HG03280 (cell line): ENCODE measurements at regions not wholly inside any gene's neighbourhood (a gene's known extent, or its start where the extent isn't known, plus 50 kb on each side); places are given as distances from the start of the nearest gene placed in this dataset.
"Not testable (repeated sequence)": the region's sequence is repeated elsewhere in the genome, so short reads cannot be mapped to it uniquely, and the experiment has no call there.

Experiments
- ATAC-seq: cut with Tn5 transposase; IDR thresholded peaks from one replicate; pipeline ENCODE4 v1.9.1; 2021; ENCODE audit warnings: mild to moderate bottlenecking, moderate library complexity; ENCODE audit not compliant: unreplicated experiment

GRCh38 chr2:180614776-180615175 lies 365.6 kb upstream of the UBE2E3 start:
- ATAC-seq: no peak

- no peak for ATAC-seq
Observed at GRCh38 chr2:180609626-180610340, 370.6 kb upstream of the UBE2E3 start.

DNA sequence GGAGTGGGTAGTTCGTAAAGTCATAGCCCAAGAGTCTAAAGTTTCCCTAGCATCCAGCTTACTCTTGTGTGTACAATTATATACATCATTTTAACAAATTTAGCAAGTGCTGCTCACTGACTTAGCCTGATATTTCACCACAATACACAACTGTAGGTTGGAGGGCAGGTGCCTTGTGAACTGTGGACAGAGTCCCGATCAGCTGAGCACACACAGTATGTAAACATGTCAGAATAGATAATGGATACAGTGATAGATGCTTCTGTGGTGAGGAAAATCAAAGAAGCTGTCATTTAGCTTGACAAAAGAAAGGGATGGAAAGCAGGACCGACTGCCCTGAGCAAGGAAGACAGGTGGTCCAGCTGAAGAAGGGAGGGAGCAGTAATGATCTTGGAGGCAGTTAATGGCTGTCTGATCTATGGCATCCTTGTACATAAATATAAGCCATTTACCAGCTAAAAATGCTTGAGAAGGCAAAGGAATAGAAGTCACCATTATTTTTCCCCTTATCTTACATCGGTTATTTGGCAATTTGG lies 372.8 kb upstream of the UBE2E3 start:
- ATAC-seq: no peak

DNA sequence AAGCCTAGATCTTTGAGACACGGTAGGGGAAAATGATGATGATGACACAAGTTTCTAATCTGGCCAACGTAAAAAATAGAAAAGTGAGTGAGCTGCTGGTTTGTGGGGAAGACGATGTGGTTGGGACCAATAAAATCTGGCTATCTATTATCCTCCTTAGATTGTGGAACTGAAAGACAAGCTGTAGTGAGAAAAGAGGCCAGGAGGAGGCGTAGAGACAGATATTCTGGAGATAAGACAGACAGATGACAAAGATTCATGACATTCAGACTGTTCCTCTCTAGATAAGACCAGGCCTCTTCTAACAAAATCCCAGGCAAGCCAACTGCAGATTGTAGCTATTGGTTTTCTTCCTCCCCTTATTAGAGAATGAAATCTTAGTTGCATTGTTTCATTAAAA lies 376.3 kb upstream of the UBE2E3 start:
- ATAC-seq: peak; percentile 71

- no peak for ATAC-seq
Observed at GRCh38 chr2:180601016-180601415, 379.4 kb upstream of the UBE2E3 start.

- ATAC-seq: no peak
Observed at GRCh38 chr2:180599804-180600203, 380.6 kb upstream of the UBE2E3 start.

DNA sequence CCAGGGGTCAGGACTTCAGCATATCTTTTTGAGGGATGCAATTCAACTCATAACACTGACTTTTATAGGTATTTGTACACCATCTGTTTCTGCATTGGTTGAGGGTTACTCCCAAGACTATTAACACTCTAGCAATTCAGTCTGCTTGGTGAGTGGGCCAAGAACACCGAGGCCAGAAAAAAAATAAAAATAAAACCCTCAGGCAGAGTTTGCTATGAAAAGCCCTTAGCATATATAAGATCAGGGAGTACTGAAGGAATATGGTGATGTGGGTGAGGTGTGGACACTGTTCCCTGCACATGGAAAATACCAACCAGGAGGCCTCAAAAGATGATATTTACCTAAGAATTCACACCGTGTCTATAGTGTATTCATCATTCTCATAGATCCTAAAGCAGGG lies 383.2 kb upstream of the UBE2E3 start:
- no peak for ATAC-seq

DNA sequence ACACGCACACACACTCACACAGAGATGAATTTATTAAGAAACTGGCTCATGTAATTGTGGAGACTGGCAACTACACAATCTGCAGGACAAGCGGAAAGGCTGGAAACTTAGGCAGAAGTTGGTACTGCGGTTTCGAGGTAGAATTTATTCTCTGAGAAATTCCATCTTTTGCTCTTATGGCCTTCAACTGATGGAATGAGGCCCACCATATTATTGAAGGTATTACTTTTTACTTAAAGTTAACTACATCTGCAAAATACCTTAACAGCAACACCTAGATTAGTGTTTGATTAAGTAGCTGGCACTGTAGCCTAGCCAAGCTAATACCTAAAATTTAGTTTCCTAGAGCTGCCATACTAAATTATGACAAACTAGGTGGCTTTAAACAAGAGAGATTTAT lies 384.0 kb upstream of the UBE2E3 start:
- ATAC-seq: no peak

- no peak for ATAC-seq
Observed at GRCh38 chr2:180591947-180592346, 388.5 kb upstream of the UBE2E3 start.

DNA sequence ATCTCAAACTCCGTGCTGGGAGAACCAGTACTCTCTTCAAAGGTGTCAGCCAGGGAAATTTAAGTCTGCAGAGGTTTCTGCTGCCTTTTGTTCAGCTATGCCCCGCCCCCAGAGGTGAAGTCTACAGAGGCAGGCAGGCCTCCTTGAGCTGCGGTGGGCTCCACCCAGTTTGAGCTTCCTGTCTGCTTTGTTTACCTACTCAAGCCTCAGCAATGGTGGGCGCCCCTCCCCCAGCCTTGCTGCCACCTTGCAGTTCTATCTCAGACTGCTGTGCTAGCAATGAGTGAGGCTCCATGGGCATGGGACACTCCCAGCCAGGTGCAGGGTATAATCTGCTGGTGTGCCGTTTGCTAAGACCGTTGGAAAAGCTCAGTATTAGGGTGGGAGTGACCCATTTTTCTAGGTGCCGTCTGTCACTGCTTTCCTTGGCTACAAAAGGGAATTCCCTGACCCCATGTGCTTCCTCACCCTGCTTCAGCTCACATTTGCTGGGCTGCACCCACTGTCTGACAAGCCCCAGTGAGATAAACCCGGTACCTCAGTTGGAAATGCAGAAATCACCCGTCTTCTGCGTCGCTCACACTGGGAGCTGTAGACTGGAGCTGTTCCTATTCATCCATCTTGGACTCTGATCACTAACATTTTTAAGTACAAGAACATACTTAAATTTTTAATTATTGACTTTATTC lies 389.2 kb upstream of the UBE2E3 start:
- not testable (repeated sequence) for ATAC-seq

GRCh38 chr2:180583441-180584140 lies 396.8 kb upstream of the UBE2E3 start:
- ATAC-seq: no peak

GRCh38 chr2:180579388-180579787 lies 401.0 kb upstream of the UBE2E3 start:
- ATAC-seq: no peak

DNA sequence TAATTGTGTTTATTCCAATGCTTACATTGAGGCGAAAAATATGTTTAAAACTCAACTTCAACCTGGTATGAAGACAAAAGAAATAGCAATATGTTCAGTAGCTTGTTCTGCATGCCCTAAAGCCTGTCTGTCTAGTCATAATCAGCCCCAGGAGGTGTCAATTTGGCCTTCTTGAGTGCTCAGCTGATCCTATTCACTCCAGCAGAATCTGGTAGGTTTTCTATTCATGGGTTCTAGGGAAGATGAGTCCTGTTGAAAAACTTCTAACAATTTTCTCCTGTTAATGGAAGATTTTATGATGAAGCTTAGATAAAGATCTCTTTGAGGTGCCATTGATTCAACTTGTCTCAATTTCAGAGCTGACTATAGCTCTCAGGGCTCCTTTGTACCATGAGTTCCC lies 402.0 kb upstream of the UBE2E3 start:
- no peak for ATAC-seq

DNA sequence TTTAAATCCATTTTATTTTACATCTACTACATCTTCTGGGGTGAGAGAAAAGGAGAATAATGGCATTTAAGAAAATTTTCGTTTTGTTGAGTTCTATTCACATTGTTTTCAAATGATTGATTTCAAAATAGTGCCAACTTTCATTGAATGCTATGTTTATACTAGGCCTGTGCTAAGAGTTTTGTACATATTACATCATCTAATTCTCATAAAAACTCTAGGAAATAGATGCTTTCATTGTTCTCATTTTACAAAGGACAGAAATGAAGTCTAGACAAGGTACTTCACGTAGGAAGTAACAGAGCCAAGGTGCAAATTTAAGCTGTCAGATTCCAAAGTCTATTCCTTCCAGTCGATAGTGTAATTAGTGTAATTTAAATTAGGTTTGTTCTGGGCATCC lies 402.8 kb upstream of the UBE2E3 start:
- ATAC-seq: no peak

GRCh38 chr2:180573951-180574350 lies 406.5 kb upstream of the UBE2E3 start:
- no peak for ATAC-seq

DNA sequence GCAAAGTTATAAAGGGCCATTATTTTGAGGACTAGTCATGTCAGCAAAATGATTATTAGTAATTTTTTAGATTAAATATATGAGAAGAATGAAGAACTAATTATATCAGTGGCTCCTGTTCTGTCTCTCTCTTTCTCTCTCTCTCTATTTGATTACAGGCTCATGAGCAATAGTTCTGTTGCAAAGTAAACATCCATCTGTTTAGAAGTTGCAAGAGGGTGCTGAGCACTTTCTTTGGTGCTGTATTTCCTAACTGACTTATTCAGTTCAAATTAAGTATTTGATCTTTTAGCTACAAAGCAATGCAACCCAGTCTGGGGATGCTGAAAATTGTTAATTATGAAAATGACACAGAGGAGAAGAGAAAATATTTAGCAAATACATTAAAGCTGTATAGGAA lies 408.1 kb upstream of the UBE2E3 start:
- no peak for ATAC-seq

GRCh38 chr2:180571559-180571958 lies 408.8 kb upstream of the UBE2E3 start:
- ATAC-seq: no peak

- ATAC-seq: no peak
Observed at GRCh38 chr2:180570864-180571263, 409.5 kb upstream of the UBE2E3 start.

DNA sequence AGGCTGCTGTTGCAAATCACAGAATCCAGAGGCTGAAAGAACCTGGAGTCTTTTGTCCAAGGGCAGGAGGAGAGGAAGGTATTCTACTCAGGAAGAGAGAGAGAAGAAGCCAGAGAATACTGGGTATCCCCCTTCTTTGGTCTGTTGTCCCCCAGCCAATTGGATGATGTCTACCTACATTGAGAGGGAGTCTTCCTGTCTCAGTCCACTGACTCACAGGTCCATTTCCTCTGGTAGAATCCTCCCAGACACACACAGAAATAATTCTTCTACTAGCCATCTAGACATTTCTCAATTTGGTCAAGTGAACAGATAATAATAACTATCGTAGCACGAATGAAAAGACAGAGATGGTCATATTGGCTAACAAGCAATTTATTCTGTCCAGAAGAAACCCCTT lies 416.4 kb upstream of the UBE2E3 start:
- no peak for ATAC-seq

DNA sequence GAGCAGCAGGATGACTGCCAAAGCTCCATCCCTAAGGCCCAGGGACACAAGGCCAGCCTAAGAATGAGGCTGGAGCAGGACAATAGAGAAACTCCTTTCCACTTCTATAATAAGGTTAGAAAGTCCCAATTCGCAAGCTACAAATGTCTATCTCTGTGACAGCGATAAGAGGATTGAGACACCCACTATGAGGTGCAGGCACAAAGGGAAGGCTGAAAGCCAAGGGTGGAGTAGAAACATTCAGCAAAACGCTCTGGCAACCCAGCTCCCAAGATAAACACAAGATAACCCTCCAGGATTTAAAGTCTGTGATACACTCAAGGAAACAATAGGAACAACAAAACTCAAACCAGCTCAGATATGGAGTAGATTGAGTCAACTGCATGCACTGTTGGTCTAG lies 418.0 kb upstream of the UBE2E3 start:
- ATAC-seq: no peak

DNA sequence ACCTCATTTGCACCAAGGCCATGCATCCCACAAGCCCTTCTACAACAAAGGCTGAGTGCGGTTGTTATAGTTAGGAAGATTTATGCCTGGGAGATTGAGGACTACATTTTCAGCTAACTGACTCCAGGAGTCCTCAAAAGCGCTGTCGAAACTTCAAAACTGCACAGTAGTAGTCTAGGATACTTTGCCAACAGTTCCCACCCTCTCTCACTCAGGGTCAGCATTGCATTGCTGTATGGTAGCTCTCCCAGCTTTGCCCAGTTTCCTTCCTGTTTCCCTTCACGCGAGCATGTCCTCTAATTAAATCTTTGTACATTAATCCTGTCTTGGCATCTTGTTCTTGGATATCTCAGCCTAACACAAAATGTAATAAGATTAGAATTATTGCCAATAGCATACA lies 420.6 kb upstream of the UBE2E3 start:
- no peak for ATAC-seq

- ATAC-seq: no peak
Observed at GRCh38 chr2:180559038-180559437, 421.4 kb upstream of the UBE2E3 start.
